GM12892 (cell line): ENCODE measurements at regions not wholly inside any gene's neighbourhood (a gene's known extent, or its start where the extent isn't known, plus 50 kb on each side); places are given as distances from the start of the nearest gene placed in this dataset.

Experiments used
- POLR2A ChIP-seq: IDR thresholded peaks from 2 replicates; pipeline ENCODE4 v1.6.1; 2011; ENCODE audit warnings: low read depth, low read length, control low read depth
- POLR2AphosphoS5 ChIP-seq: IDR thresholded peaks from 2 replicates; pipeline ENCODE4 v1.6.1; 2011; ENCODE audit warnings: low read depth, low read length, control low read depth
- TAF1 ChIP-seq: IDR thresholded peaks from 2 replicates; pipeline ENCODE4 v1.6.1; 2011; ENCODE audit warnings: low read depth, mild to moderate bottlenecking, control low read depth, low read length, borderline replicate concordance

DNA sequence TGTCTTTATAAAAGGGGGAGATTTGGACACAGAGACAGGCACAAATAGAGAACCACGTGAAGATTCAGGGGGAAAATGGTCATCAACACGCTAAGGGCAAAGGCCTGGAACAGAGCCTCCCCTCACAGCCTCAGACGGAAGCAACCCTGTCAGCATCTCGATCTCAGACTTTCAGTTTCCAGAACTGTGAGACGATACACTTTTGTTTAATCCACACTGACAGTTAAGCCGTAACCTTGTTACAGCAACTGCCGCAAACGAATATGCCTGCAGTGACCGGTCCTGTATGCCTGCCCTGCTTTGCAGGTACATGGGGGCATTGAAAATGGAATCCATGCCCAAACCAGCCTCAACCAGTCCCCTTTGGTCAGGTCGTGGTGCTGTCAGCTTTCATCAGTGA is 139.5 kb downstream of the ATPSCKMT start:
- no peak for TF ChIP-seq POLR2A
- no peak for TF ChIP-seq POLR2AphosphoS5
- TF ChIP-seq TAF1, result no peak
